B cell (primary cell): ENCODE measurements at regions not wholly inside any gene's neighbourhood (a gene's known extent, or its start where the extent isn't known, plus 50 kb on each side); places are given as distances from the start of the nearest gene placed in this dataset.

Experiments
- EZH2 ChIP-seq: IDR thresholded peaks from 2 replicates; pipeline ENCODE4 v1.6.1; 2012; ENCODE audit warnings: borderline replicate concordance, low read depth, mild to moderate bottlenecking, moderate library complexity, low read length; ENCODE audit not compliant: insufficient read depth, poor library complexity, severe bottlenecking
- TF ChIP-seq, protein P1 (sequence below): fragments of 200-600 bp; IDR thresholded peaks from one replicate; pipeline ENCODE4 v1.8.0; 2022; ENCODE audit warnings: antibody characterized with exemption, mild to moderate bottlenecking

DNA sequence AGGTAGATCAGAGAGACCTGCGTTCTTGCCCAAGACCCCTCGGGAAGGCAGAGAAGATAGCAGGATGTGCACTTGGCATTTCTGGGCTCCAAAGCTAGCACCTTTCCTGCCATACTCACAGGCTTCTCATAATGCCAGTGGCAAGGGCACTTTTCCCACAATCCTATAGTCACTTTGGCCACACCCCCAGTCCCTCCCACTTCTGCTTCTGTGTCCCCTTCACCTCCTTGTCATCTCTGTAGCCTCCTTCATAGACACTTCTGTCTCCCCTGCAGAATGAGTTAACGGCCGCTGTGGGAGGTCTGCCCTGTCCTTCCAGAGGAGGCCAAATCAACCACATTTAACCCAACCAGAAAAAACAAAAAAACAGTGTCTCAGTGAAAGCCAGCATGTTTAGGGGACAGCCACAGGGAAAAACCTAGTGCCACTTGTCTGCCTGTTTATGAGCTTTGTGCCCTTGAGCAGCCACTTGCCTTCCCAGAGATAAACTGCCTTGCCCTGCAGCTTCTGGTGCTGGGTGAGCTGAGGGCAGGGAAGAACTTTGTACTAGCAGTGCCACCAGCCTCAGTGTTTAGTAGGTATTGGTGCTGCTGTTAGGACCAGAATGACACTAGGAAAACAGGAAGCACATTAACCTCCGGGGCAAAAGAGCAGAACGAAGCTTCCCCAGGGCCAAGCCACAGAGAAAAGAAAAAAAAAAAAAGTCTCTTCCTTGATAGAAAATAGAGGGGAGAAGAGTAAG, 193.0 kb upstream of the PWP1 start:
- TF ChIP-seq EZH2 = no peak
- TF ChIP-seq, protein P1, sequence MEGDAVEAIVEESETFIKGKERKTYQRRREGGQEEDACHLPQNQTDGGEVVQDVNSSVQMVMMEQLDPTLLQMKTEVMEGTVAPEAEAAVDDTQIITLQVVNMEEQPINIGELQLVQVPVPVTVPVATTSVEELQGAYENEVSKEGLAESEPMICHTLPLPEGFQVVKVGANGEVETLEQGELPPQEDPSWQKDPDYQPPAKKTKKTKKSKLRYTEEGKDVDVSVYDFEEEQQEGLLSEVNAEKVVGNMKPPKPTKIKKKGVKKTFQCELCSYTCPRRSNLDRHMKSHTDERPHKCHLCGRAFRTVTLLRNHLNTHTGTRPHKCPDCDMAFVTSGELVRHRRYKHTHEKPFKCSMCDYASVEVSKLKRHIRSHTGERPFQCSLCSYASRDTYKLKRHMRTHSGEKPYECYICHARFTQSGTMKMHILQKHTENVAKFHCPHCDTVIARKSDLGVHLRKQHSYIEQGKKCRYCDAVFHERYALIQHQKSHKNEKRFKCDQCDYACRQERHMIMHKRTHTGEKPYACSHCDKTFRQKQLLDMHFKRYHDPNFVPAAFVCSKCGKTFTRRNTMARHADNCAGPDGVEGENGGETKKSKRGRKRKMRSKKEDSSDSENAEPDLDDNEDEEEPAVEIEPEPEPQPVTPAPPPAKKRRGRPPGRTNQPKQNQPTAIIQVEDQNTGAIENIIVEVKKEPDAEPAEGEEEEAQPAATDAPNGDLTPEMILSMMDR = no peak
